HCT116 (cell line): ENCODE measurements at regions not wholly inside any gene's neighbourhood (a gene's known extent, or its start where the extent isn't known, plus 50 kb on each side); places are given as distances from the start of the nearest gene placed in this dataset.

Experiments used
- ATAC-seq: fragments of 200-7000 bp; cut with Tn5 transposase; 2 replicates; pipeline ENCODE4 v1.9.1; 2020; ENCODE audit warnings: mild to moderate bottlenecking, moderate library complexity
- BruUV-seq: library from RNA; stranded (reverse); fragments of 400-500 nt; replicated peaks from 2 replicates; lab custom pipeline; 2021; lab: Mats Ljungman, UMichigan
- CTCF ChIA-PET: fragments of 300-600 bp; sonication (Branson Sonifier 250); formaldehyde crosslinking; loops from one replicate; lab custom pipeline; 2021; ENCODE audit warnings: antibody characterized with exemption; lab: Charles Lee
- POLR2A ChIA-PET: fragments of 300-600, 350-600 bp; sonication (Branson Sonifier 250); formaldehyde crosslinking; loops from one replicate; lab custom pipeline; 2021; ENCODE audit warnings: antibody characterized with exemption; lab: Charles Lee
- RAD21 ChIA-PET, 2 experiments: fragments of 300-600 bp; sonication (Branson Sonifier 250); formaldehyde crosslinking; loops; one replicate each; lab custom pipeline; 2023; ENCODE audit warnings: low total read pairs in 2 of 2; ENCODE audit not compliant: uncharacterized antibody in 2 of 2, unreplicated experiment in 2 of 2, low non-redundant PET in 1 of 2; lab: Charles Lee
- DNase-seq: peaks from one replicate; pipeline ENCODE4 v3.0.0-alpha.2; 2010; ENCODE audit warnings: low read depth, low spot score
- H2AFZ ChIP-seq: fragments of 200-600 bp; shearing (Covaris generic), sonication (generic); 2 replicates; pipeline ENCODE4 v1.6.1; 2017; ENCODE audit warnings: low read depth, mixed run types, mixed read lengths, antibody characterized with exemption, low read length; ENCODE audit not compliant: poor library complexity, severe bottlenecking
- H3K27ac ChIP-seq: 2 replicates; pipeline ENCODE4 v1.5.1; 2012; ENCODE audit warnings: low read depth, low read length
- H3K27me3 ChIP-seq: fragments of 200-600 bp; sonication (generic); 2 replicates; pipeline ENCODE4 v1.6.1; 2016; ENCODE audit warnings: mixed run types, low read length, mixed read lengths; ENCODE audit not compliant: insufficient read depth
- H3K36me3 ChIP-seq, 2 experiments: fragments of 200-500 bp in 1 of 2; fragments of 200-600 bp in 1 of 2; sonication (Bioruptor generic) in 1 of 2; sonication (generic) in 1 of 2; 2 replicates each; pipeline versions ENCODE4 v1.5.1 to v1.6.1; 2014 to 2016; ENCODE audit warnings: low read length in 2 of 2, inconsistent platforms in 1 of 2, mixed read lengths in 1 of 2, mixed run types in 1 of 2; ENCODE audit not compliant: insufficient read depth in 2 of 2, control insufficient read depth in 1 of 2
- H3K4me1 ChIP-seq, 2 experiments: fragments of 200-600 bp in 1 of 2; sonication (generic) in 1 of 2; 2 replicates each; pipeline versions ENCODE4 v1.5.1 to v1.6.1; 2012 to 2017; ENCODE audit warnings: low read length in 2 of 2, inconsistent platforms in 1 of 2, mild to moderate bottlenecking in 1 of 2, mixed read lengths in 1 of 2, mixed run types in 1 of 2, moderate library complexity in 1 of 2; ENCODE audit not compliant: insufficient read depth in 2 of 2, control insufficient read depth in 1 of 2
- H3K4me2 ChIP-seq: fragments of 200-600 bp; sonication (generic); 2 replicates; pipeline ENCODE4 v1.6.1; 2017; ENCODE audit warnings: mixed run types, low read length, mixed read lengths
- H3K4me3 ChIP-seq, 2 experiments: fragments of 200-600 bp in 1 of 2; sonication (generic) in 1 of 2; replicated peaks in 1 of 2; 2 replicates each; pipeline ENCODE4 v1.5.1; 2011 to 2016; ENCODE audit warnings: low read length in 2 of 2, control low read depth in 1 of 2, low read depth in 1 of 2, mild to moderate bottlenecking in 1 of 2, mixed read lengths in 1 of 2, mixed run types in 1 of 2
- H3K79me2 ChIP-seq: fragments of 200-600 bp; sonication (generic); 2 replicates; pipeline ENCODE4 v1.6.1; 2017; ENCODE audit warnings: mild to moderate bottlenecking, mixed run types, low read length, moderate library complexity, mixed read lengths; ENCODE audit not compliant: insufficient read depth
- H3K9ac ChIP-seq: fragments of 200-600 bp; sonication (generic); 2 replicates; pipeline ENCODE4 v1.6.1; 2016; ENCODE audit warnings: low read length, mixed read lengths
- H3K9me2 ChIP-seq: fragments of 200-600 bp; sonication (generic), shearing (Covaris generic); 2 replicates; pipeline ENCODE4 v1.6.1; 2017; ENCODE audit warnings: mixed run types, mild to moderate bottlenecking, moderate library complexity; ENCODE audit not compliant: insufficient read depth
- H3K9me3 ChIP-seq, 2 experiments: fragments of 200-500 bp in 1 of 2; fragments of 200-600 bp in 1 of 2; sonication (Bioruptor generic) in 1 of 2; sonication (generic) in 1 of 2; 2 replicates each; pipeline ENCODE4 v1.6.1; 2014 to 2017; ENCODE audit warnings: low read length in 2 of 2, mixed read lengths in 2 of 2, inconsistent platforms in 1 of 2, low read depth in 1 of 2, mild to moderate bottlenecking in 1 of 2, mixed run types in 1 of 2, moderate library complexity in 1 of 2; ENCODE audit not compliant: control insufficient read depth in 1 of 2, insufficient read depth in 1 of 2
- H4K20me1 ChIP-seq: fragments of 200-600 bp; sonication (generic), shearing (Covaris generic); 2 replicates; pipeline ENCODE4 v1.6.1; 2017; ENCODE audit warnings: mixed run types, mild to moderate bottlenecking, moderate library complexity; ENCODE audit not compliant: insufficient read depth
- CBX3 ChIP-seq: IDR thresholded peaks from 2 replicates; pipeline ENCODE4 v1.6.1; 2012; ENCODE audit warnings: low read depth
- CEBPB ChIP-seq: IDR thresholded peaks from 2 replicates; pipeline ENCODE4 v1.6.1; 2012; ENCODE audit warnings: low read depth
- ELF1 ChIP-seq: IDR thresholded peaks from 2 replicates; pipeline ENCODE4 v1.6.1; 2012; ENCODE audit warnings: low read depth, borderline replicate concordance
- EZH2 ChIP-seq: fragments of 200-600 bp; sonication (generic); IDR thresholded peaks from 2 replicates; pipeline ENCODE4 v1.6.1; 2017; ENCODE audit warnings: antibody characterized with exemption, mixed run types
- EZH2phosphoT487 ChIP-seq: fragments of 200-600 bp; IDR thresholded peaks from 2 replicates; pipeline ENCODE4 v1.6.1; 2018; ENCODE audit warnings: antibody characterized with exemption, borderline replicate concordance
- FOSL1 ChIP-seq: IDR thresholded peaks from 2 replicates; pipeline ENCODE4 v1.6.1; 2012; ENCODE audit warnings: low read depth
- POLR2A ChIP-seq: IDR thresholded peaks from 2 replicates; pipeline ENCODE4 v1.7.0; 2011; ENCODE audit warnings: borderline replicate concordance; ENCODE audit not compliant: insufficient read depth, insufficient read length; ENCODE audit errors: extremely low read depth
- POLR2AphosphoS5 ChIP-seq: IDR thresholded peaks from 2 replicates; pipeline ENCODE4 v1.6.1; 2011; ENCODE audit warnings: mild to moderate bottlenecking, low read depth, low read length, moderate library complexity
- SIN3A ChIP-seq: IDR thresholded peaks from 2 replicates; pipeline ENCODE4 v1.6.1; 2012; ENCODE audit warnings: low read depth
- SRF ChIP-seq: IDR thresholded peaks from 2 replicates; pipeline ENCODE4 v1.6.1; 2012; ENCODE audit warnings: low read depth
- TCF7L2 ChIP-seq: IDR thresholded peaks from 2 replicates; pipeline ENCODE4 v1.7.0; 2011; ENCODE audit warnings: borderline replicate concordance, inconsistent platforms; ENCODE audit not compliant: insufficient read depth, insufficient read length; ENCODE audit errors: extremely low read depth
- ZFX ChIP-seq: fragments of 450-650 bp; IDR thresholded peaks from 2 replicates; pipeline ENCODE4 v1.6.1; 2017
- ZNF274 ChIP-seq: fragments of 200-500 bp; sonication (Bioruptor generic); IDR thresholded peaks from 2 replicates; pipeline ENCODE4 v1.6.1; 2014; ENCODE audit warnings: mild to moderate bottlenecking, low read depth, low read length, inconsistent platforms
- intact Hi-C: fragments of 100-400 bp; cut with micrococcal nuclease; formaldehyde crosslinking; loops from 2 replicates; pipeline ENCODE4 v1.10.0; 2022
- TF ChIP-seq, protein P1 (sequence below): IDR thresholded peaks from 2 replicates; pipeline ENCODE4 v1.6.1; 2012
- TF ChIP-seq, protein P2 (sequence below): IDR thresholded peaks from 2 replicates; pipeline ENCODE4 v1.6.1; 2012
- TF ChIP-seq, protein P3 (sequence below), 3 experiments: fragments of 200-600 bp in 1 of 3; sonication (generic) in 1 of 3; IDR thresholded peaks in 2 of 3; conservative IDR thresholded peaks in 1 of 3; 2 replicates each; pipeline ENCODE4 v1.5.1; 2012 to 2017; ENCODE audit warnings: low read depth in 2 of 3, low read length in 2 of 3, antibody characterized with exemption in 1 of 3, borderline replicate concordance in 1 of 3, control low read depth in 1 of 3, mild to moderate bottlenecking in 1 of 3, mixed read lengths in 1 of 3, mixed run types in 1 of 3, moderate library complexity in 1 of 3; ENCODE audit not compliant: insufficient read depth in 1 of 3

DNA sequence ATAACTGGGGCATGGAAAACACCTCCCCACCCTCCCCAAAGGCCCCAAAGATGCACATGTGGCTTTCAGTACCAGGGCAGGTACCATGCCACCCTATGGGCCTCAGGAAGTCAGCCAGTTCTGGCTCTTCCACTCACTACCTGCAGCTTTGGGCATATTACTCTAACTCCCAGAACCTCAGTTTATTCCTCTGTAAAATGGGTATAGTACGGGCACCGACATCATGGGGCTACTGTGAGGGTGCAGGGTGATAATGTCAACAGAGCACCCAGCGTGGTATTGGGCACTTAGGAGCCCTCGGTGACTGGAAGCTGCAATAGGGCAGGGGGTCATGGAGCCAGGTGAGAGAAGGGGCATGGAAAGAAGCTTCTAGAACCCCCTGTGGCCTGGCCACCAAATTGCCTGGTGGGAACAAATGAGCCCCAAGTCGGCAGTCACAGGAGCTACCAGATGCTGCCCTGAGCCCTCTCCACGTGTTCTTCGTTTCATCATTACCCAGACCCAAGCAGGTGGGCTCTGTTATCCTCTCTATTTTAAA is 512.1 kb downstream of the SHQ1 start:
- peaks cover 11 to 34% of the 10 kb centered on the region in 2 experiments; a peak in 3 of 4 replicates for H3K4me1 ChIP-seq
- ChIA-PET POLR2A (no interaction called here), CTCF (no interaction called here), RAD21 (no interaction called here)
- no peaks in the 10 kb centered on the region for H3K79me2 ChIP-seq
- TF ChIP-seq ELF1 (no peak), CEBPB (no peak), ZFX (no peak), ZNF274 (no peak), POLR2AphosphoS5 (no peak)
- H3K27ac ChIP-seq, result no peak overlapping the region
- no peak for ATAC-seq
- no peak overlapping the region for H3K4me2 ChIP-seq
- BruUV-seq, result no TSS peak
- intact Hi-C loops, result no loop called here
- no peaks in the 10 kb centered on the region for H4K20me1 ChIP-seq
- no peaks in the 10 kb centered on the region for H3K27me3 ChIP-seq
- H3K36me3 ChIP-seq, result no peaks in the 10 kb centered on the region
- DNase-seq, result no peak
- H3K9me2 ChIP-seq, result no peaks in the 10 kb centered on the region
- H3K9ac ChIP-seq, result no peak overlapping the region
- peaks cover 0 to 8% of the 10 kb centered on the region in 2 experiments; a peak in 1 of 4 replicates for H3K9me3 ChIP-seq
- no peak overlapping the region for H2AFZ ChIP-seq
- H3K4me3 ChIP-seq, result no peak overlapping the region

DNA sequence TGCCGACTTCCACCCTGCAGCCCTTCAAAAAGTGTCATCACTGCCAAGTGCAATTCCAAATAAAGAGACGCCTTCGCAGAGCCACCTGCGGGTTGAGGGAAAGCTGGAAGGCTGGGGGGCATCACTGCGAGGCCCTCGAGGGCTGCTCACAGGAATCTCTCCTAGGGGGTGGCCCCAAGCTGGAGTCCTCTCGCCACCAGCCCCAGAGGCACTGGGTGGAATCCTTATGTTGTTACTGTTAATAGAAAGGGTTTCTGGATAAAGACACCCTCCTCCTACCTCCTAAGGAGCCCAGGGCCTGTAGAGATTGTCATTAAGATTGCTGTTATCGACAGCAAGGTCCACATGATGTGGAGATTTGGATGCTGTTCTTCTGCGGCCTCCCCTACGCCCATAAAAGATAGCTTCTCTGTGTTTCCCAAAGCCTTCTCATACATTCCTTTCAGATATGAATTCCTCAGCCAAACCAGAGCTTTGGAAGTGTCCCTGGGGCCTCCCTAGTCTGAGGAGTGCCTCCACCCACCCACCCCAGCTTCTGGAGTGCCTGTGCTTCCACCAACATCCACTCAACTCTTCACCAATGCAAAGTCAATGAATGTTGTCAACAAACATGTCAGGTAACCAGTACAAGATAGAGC is 512.7 kb downstream of the SHQ1 start:
- CTCF ChIA-PET, result no interaction called here
- Histone ChIP-seq H3K27ac (no peak overlapping the region), H2AFZ (no peak overlapping the region), H4K20me1 (no peaks in the 10 kb centered on the region), H3K79me2 (no peaks in the 10 kb centered on the region), H3K9me3 (peaks cover 0 to 8% of the 10 kb centered on the region in 2 experiments; a peak in 1 of 4 replicates), H3K4me3 (no peak overlapping the region), H3K4me1 (peaks cover 11 to 31% of the 10 kb centered on the region in 2 experiments; a peak in 3 of 4 replicates), H3K9ac (no peak overlapping the region), H3K36me3 (no peaks in the 10 kb centered on the region), H3K27me3 (no peaks in the 10 kb centered on the region), H3K9me2 (no peaks in the 10 kb centered on the region), H3K4me2 (no peak overlapping the region)
- no peak for ATAC-seq
- RAD21 ChIA-PET, result no interaction called here
- no TSS peak for BruUV-seq
- intact Hi-C loops, result no loop called here
- POLR2A ChIA-PET, result no interaction called here
- no peak for DNase-seq
- TF ChIP-seq EZH2 (no peak), ZFX (no peak), ZNF274 (no peak), EZH2phosphoT487 (no peak), TCF7L2 (no peak), POLR2A (no peak), SIN3A (no peak), CEBPB (no peak), CBX3 (no peak), FOSL1 (no peak), POLR2AphosphoS5 (no peak), SRF (no peak)
- TF ChIP-seq, protein P1, sequence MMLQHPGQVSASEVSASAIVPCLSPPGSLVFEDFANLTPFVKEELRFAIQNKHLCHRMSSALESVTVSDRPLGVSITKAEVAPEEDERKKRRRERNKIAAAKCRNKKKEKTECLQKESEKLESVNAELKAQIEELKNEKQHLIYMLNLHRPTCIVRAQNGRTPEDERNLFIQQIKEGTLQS, result no peak
- TF ChIP-seq, protein P2, sequence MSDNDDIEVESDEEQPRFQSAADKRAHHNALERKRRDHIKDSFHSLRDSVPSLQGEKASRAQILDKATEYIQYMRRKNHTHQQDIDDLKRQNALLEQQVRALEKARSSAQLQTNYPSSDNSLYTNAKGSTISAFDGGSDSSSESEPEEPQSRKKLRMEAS, result no peak
- TF ChIP-seq, protein P3, sequence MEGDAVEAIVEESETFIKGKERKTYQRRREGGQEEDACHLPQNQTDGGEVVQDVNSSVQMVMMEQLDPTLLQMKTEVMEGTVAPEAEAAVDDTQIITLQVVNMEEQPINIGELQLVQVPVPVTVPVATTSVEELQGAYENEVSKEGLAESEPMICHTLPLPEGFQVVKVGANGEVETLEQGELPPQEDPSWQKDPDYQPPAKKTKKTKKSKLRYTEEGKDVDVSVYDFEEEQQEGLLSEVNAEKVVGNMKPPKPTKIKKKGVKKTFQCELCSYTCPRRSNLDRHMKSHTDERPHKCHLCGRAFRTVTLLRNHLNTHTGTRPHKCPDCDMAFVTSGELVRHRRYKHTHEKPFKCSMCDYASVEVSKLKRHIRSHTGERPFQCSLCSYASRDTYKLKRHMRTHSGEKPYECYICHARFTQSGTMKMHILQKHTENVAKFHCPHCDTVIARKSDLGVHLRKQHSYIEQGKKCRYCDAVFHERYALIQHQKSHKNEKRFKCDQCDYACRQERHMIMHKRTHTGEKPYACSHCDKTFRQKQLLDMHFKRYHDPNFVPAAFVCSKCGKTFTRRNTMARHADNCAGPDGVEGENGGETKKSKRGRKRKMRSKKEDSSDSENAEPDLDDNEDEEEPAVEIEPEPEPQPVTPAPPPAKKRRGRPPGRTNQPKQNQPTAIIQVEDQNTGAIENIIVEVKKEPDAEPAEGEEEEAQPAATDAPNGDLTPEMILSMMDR (IDR thresholded peaks at IDR 0.05 in 2 of 3, conservative IDR thresholded peaks at IDR 0.05 in 1 of 3; ENCODE audit: borderline replicate concordance in 1 of 3, insufficient read depth in 1 of 3, low read depth in 2 of 3, low read length in 2 of 3), result no peak
